Right lobe of liver (tissue), 4 donors: ENCODE measurements at regions not wholly inside any gene's neighbourhood (a gene's known extent, or its start where the extent isn't known, plus 50 kb on each side); places are given as distances from the start of the nearest gene placed in this dataset.

Source experiments
- CTCF ChIP-seq, 4 donors: fragments of 200-600 bp in 3 of 4; fragments of 450-650 bp in 1 of 4; IDR thresholded peaks; one replicate each; pipeline versions ENCODE4 v1.5.1 to v1.8.0; 2016 to 2022; ENCODE audit warnings: antibody characterized with exemption in 4 of 4, mild to moderate bottlenecking in 2 of 4
- POLR2A ChIP-seq: fragments of 450-650 bp; IDR thresholded peaks from one replicate; pipeline ENCODE4 v1.6.1; 2017; ENCODE audit warnings: antibody characterized with exemption, mild to moderate bottlenecking
- donor health status: DM: no; HTN: no; CAD: no.
- donor health status: DM: no; HTN: no; CAD: no.
- donor health status: DM: no; HTN: yes; CAD: no.

- TF ChIP-seq POLR2A (no peak), CTCF (IDR thresholded peaks at IDR 0.05) (peak in 2 of 4 donors; percentile 10 to 23)
Observed at GRCh38 chr10:58963101-58963534, 213.3 kb upstream of the PHYHIPL start.
